ENCODE measurements at regions not wholly inside any gene's neighbourhood (a gene's known extent, or its start where the extent isn't known, plus 50 kb on each side); places are given as distances from the start of the nearest gene placed in this dataset.

DNA sequence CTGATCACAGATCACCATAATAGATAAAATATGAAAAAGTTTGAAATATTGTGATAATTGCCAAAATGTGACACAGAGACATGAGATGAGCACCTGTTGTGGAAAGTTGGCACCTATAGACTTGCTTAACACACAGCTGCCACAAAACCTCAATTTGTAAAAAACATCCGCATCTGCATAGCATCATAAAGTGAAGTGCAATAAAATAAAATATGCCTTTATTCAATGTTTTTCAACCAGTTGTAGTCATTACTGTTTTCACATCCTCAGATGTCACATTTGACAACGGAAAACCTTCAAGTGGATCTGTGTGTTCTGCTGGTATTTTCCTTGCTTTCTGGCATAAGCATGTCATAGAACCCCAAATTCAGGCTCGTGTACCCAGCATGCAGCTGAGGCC, 50.2 kb upstream of the IFNGR1 start:
- TF ChIP-seq CSDC2 (CRISPR knock-in tag; IDR thresholded peaks at IDR 0.05), result no peak
- no peak for TF ChIP-seq ZC3H10 (CRISPR knock-in tag; IDR thresholded peaks at IDR 0.05)

More for the DNA sequence above, 50.2 kb upstream of the IFNGR1 start:
- no peak for ATAC-seq

All from SK-N-SH treated with all-trans-retinoic acid at 6 μM for 48 hours (cell line).